HepG2 (cell line): ENCODE measurements at regions not wholly inside any gene's neighbourhood (a gene's known extent, or its start where the extent isn't known, plus 50 kb on each side); places are given as distances from the start of the nearest gene placed in this dataset.

ENCODE experiments used
- CAMTA2 ChIP-seq: sonication (generic); formaldehyde crosslinking; IDR thresholded peaks from 2 replicates; pipeline ENCODE4 v1.4.0; 2020; ENCODE audit warnings: mild to moderate bottlenecking, missing genetic modification reagents, borderline replicate concordance
- POLR2AphosphoS5 ChIP-seq: IDR thresholded peaks from 2 replicates; pipeline ENCODE4 v1.6.1; 2012; ENCODE audit warnings: low read depth, low read length
- USF2 ChIP-seq, 2 experiments: sonication (generic) in 1 of 2; formaldehyde crosslinking in 1 of 2; IDR thresholded peaks; 2 replicates each; pipeline versions ENCODE4 v1.5.1 to v1.6.1; 2011 to 2020; ENCODE audit warnings: borderline replicate concordance in 1 of 2, low read depth in 1 of 2, low read length in 1 of 2, mild to moderate bottlenecking in 1 of 2, missing genetic modification reagents in 1 of 2, moderate library complexity in 1 of 2

- TF ChIP-seq CAMTA2 (CRISPR knock-in tag): no peak
- TF ChIP-seq USF2 (IDR thresholded peaks at IDR 0.05; ENCODE audit: low read depth, low read length): no peak
- TF ChIP-seq USF2 (CRISPR knock-in tag; IDR thresholded peaks at IDR 0.05; ENCODE audit: borderline replicate concordance): no peak
- no peak for TF ChIP-seq POLR2AphosphoS5
Measured at GRCh38 chr13:105915146-105915850, 620.2 kb downstream of the EFNB2 start.
